ENCODE measurements at regions not wholly inside any gene's neighbourhood (a gene's known extent, or its start where the extent isn't known, plus 50 kb on each side); places are given as distances from the start of the nearest gene placed in this dataset.
A peak's percentile ranks its signal among the peaks of the same experiment; 100 is the strongest.

- Mint-ChIP-seq H3K27me3 (peaks cover 18 to 36% (median 23%) of the 10 kb centered on the region in 3 donors), H3K4me1 (peaks cover 9 to 12% (median 11%) of the 10 kb centered on the region in 3 donors), H3K27ac (peak overlapping the region; percentile 2 to 77 (median 60)), H3K36me3 (no peaks in the 10 kb centered on the region), H3K4me3 (peak overlapping the region; percentile 56 to 92 (median 86)), H3K9me3 (no peaks in the 10 kb centered on the region)
- DNase-seq = peak; percentile 88
- ATAC-seq (ENCODE audit: low read depth in 2 of 2) = peak; percentile 97 to 98
These were observed 53.8 kb upstream of the SYT13 start for GRCh38 chr11:45339729-45340519.

- no peak for DNase-seq
- Mint-ChIP-seq H3K4me1 (peaks cover 11 to 13% (median 12%) of the 10 kb centered on the region in 3 donors), H3K9me3 (no peaks in the 10 kb centered on the region), H3K27me3 (peaks cover 12 to 24% (median 19%) of the 10 kb centered on the region in 3 donors), H3K27ac (no peak overlapping the region), H3K36me3 (no peaks in the 10 kb centered on the region), H3K4me3 (no peak overlapping the region)
- ATAC-seq (ENCODE audit: low read depth in 2 of 2) = no peak
These were observed 51.6 kb upstream of the SYT13 start for GRCh38 chr11:45337583-45338360.

- Mint-ChIP-seq H3K36me3 (no peaks in the 10 kb centered on the region), H3K9me3 (no peaks in the 10 kb centered on the region), H3K4me1 (peaks cover 11 to 15% (median 13%) of the 10 kb centered on the region in 3 donors), H3K4me3 (no peak overlapping the region), H3K27ac (peak overlapping the region in 1 of 6 donors; percentile 83), H3K27me3 (peaks cover 13 to 29% (median 26%) of the 10 kb centered on the region in 3 donors)
- ATAC-seq (ENCODE audit: low read depth in 2 of 2) (no peak), DNase-seq (no peak)
These were observed 50.0 kb upstream of the SYT13 start for GRCh38 chr11:45336136-45336535.

Data from naive B cell (primary cell).